Fibroblast of pulmonary artery (primary cell): ENCODE measurements at regions not wholly inside any gene's neighbourhood (a gene's known extent, or its start where the extent isn't known, plus 50 kb on each side); places are given as distances from the start of the nearest gene placed in this dataset.

Experiments used
- DNase-seq: peaks from one replicate; pipeline ENCODE4 v3.0.0-alpha.2; 2010; ENCODE audit warnings: low read depth
- H3K4me3 ChIP-seq: replicated peaks from 2 replicates; pipeline ENCODE4 v1.5.1; 2011; ENCODE audit warnings: low read depth, mild to moderate bottlenecking, control low read depth, low read length, moderate library complexity
- CTCF ChIP-seq: IDR thresholded peaks from 2 replicates; pipeline ENCODE4 v1.5.1; 2011; ENCODE audit warnings: mild to moderate bottlenecking, control low read depth, low read length, inconsistent platforms; ENCODE audit errors: missing control alignments

DNA sequence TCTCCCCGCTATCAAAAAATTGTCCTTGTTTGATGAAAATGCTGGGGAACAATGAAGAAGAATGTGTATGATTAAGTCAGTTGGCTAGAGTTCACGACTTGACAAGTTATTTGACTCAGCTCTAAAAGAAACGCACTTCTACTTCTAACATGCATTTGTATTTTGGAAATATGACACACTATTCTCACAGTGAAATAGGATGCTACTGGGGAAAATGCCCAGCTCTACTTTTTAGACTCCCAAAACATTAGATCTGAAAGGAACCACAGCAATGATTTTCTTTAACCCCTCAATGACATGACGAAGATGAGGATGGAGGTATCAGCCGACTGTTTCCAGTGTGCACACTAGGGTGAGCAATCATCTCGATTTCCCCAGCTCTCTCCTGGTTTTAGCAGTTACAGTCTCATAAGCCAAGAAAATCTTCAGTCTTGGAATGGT is 83.6 kb upstream of the PCSK1 start:
- TF ChIP-seq CTCF = no peak

DNA sequence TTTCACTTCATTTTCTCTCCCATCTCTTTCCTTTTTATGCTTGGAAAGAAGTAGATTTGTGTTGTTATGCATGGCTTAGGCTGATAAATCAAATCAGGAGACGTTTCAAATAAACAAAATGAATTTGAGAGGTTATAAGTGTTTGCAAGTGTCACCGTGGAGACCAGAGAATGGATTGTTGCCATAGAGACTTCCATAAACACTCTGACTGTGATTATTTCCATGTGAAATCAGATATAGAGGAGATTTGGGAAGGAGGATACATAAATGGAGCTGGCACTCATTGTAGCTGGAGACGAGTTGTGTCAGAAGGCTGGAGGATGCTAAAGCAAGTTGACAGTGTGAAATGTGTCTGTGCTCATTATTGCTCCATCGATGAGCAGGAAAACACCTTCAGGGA is 84.2 kb upstream of the PCSK1 start:
- H3K4me3 ChIP-seq = no peak overlapping the region
- no peak for TF ChIP-seq CTCF
- DNase-seq = peak; percentile 59

More for the DNA sequence above, 83.6 kb upstream of the PCSK1 start:
- peak; percentile 66 for DNase-seq
- no peak overlapping the region for H3K4me3 ChIP-seq

- no peak for TF ChIP-seq CTCF
- H3K4me3 ChIP-seq = no peak overlapping the region
- no peak for DNase-seq
Observed at GRCh38 chr5:96520345-96520744, 87.3 kb upstream of the PCSK1 start.

GRCh38 chr5:96522635-96523355 is 89.7 kb upstream of the PCSK1 start:
- H3K4me3 ChIP-seq = no peak overlapping the region

DNA sequence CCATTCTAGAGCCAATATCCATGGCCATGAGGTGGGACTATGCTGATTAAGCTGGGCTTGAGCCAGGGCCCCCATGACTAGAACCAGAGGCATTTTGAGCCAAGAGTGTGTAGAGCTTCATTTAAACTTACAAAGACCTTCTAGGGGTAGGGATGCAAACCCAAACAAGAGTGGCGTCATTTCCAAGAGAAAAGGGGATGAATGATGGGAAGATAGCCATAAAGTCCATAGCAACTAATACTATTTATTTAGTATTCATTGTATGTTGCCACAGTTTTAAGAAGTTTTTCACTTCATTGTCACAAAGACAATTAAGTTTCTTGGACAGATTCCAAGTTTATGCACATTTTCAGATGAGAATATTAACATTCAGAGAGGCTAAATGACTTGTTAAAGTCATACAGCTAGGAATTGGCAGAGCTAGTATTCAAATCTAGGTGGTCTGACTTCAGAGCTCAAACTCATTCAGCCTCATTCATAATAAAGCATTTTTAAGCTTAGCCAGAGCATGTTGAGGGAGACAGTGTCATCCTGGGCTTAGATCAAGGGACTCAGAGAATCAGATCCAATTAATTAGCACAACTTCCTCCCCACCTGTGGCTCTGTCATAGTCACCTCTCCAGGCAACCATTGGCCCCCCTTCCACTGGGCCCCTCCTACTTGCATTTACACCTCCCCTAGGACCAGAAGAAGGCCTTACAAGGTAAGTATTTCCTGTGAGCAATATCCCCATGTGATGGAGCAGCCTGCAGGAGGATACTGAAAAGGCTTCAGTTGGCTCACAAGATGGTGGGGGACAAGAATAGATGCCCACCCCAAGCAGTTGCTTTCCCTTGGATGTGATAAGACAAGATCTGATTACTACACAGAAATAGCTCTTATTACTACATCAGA is 95.0 kb upstream of the PCSK1 start:
- TF ChIP-seq CTCF = no peak
- no peak for DNase-seq
- H3K4me3 ChIP-seq = no peak overlapping the region

More at GRCh38 chr5:96522635-96523355, 89.7 kb upstream of the PCSK1 start:
- no peak for TF ChIP-seq CTCF
- DNase-seq = no peak

DNA sequence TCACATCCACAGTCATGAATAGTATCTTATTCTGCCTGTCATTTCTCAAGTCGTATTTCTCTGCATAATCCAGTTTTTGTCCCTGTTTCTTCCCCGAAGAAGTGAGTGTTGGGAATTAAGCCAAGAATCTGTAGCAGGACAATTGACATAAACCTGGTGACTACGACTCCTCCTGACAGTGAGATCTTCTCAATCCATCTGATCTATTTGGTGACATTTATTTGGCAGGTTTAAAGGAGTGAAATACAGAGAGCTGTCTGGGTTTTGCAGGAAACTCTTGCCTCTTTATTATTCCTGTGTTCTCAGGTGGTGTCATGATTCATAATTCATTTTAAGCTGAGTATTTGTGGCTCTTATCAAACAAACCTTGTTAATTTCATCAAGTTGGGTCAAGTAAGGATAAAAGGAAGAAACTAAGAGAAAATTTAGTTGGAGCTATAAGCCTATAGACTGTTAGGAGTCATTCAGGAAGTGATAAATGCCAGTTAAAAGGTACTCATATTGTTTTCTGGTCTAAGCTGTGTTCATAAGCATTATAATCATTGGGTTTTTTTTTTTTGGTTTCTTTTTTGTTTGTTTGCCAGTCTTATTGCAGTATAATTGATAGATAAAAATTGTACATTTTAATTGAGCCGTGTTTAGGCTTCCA is 95.9 kb upstream of the PCSK1 start:
- TF ChIP-seq CTCF = no peak
- H3K4me3 ChIP-seq = no peak overlapping the region
- no peak for DNase-seq
